ENCODE measurements at regions not wholly inside any gene's neighbourhood (a gene's known extent, or its start where the extent isn't known, plus 50 kb on each side); places are given as distances from the start of the nearest gene placed in this dataset.

DNA sequence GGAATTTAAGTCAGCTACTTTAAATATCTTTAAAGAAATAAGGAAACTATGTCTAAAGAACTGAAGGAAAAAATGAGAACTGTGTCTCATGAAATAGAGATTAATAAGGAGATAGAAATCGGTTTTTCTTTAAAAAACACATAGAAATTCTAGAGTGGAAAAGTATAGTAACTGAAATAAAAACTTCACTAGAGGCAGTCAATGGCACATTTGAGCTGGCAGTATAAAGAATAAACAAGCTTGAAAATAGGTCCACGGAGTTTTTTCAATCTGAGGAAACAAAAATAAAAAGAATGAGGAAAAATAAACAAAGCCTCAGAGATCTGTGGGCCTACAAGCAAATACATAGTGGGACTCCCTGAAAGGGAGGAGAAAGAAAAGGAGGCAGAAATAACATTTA is 127.5 kb downstream of the TWIST2 start:
- Histone ChIP-seq H3K27ac (ENCODE audit: low read depth, low read length) (no peak overlapping the region), H4K20me1 (ENCODE audit: low read depth, low read length) (no peaks in the 10 kb centered on the region), H3K9me2 (replicated peaks; ENCODE audit: insufficient read depth, low read length) (no peaks in the 10 kb centered on the region), H3F3A (ENCODE audit: insufficient read depth) (no peaks in the 10 kb centered on the region), H3K4me3 (ENCODE audit: insufficient read depth, low read length, poor library complexity, severe bottlenecking) (no peak overlapping the region), H3K9me3 (ENCODE audit: insufficient read depth, low read length) (no peaks in the 10 kb centered on the region), H3K79me2 (ENCODE audit: insufficient read depth, low read length) (no peaks in the 10 kb centered on the region), H3K36me3 (ENCODE audit: low read length) (no peaks in the 10 kb centered on the region), H3K4me2 (ENCODE audit: low read depth, low read length, poor library complexity, severe bottlenecking) (no peak overlapping the region), H2AFZ (ENCODE audit: low read depth, low read length, severe bottlenecking) (no peak overlapping the region), H3K9ac (ENCODE audit: low read length) (no peak overlapping the region), H3K27me3 (ENCODE audit: low read length) (no peaks in the 10 kb centered on the region)
- no peak for TF ChIP-seq EZH2phosphoT487 (conservative IDR thresholded peaks at IDR 0.05; ENCODE audit: low read length)
- TF ChIP-seq, protein P1, sequence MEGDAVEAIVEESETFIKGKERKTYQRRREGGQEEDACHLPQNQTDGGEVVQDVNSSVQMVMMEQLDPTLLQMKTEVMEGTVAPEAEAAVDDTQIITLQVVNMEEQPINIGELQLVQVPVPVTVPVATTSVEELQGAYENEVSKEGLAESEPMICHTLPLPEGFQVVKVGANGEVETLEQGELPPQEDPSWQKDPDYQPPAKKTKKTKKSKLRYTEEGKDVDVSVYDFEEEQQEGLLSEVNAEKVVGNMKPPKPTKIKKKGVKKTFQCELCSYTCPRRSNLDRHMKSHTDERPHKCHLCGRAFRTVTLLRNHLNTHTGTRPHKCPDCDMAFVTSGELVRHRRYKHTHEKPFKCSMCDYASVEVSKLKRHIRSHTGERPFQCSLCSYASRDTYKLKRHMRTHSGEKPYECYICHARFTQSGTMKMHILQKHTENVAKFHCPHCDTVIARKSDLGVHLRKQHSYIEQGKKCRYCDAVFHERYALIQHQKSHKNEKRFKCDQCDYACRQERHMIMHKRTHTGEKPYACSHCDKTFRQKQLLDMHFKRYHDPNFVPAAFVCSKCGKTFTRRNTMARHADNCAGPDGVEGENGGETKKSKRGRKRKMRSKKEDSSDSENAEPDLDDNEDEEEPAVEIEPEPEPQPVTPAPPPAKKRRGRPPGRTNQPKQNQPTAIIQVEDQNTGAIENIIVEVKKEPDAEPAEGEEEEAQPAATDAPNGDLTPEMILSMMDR (IDR thresholded peaks at IDR 0.05; ENCODE audit: insufficient read depth, low read length, poor library complexity, severe bottlenecking), result no peak

DNA sequence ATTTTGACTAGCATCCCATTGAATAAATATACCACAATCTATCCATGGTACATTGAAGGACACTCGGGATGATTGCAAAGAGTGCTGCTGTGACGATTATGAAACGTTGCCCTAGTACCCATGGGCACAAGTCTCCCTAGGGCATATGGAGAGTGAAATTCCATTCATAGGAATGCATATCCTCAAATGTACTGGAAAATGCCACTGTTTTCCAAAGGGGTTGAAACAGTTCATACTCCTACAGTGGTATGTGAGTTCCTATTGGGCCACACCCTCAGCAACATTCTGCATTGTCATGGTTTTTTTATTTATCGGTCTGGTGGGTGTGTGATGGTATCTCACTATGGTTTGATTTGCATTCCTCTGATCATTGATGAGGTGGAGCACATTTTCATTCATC is 130.6 kb downstream of the TWIST2 start:
- H3K27me3 ChIP-seq (ENCODE audit: low read length), result no peaks in the 10 kb centered on the region
- H2AFZ ChIP-seq (ENCODE audit: low read depth, low read length, severe bottlenecking), result no peak overlapping the region
- no peaks in the 10 kb centered on the region for H3K79me2 ChIP-seq (ENCODE audit: insufficient read depth, low read length)
- H3K27ac ChIP-seq (ENCODE audit: low read depth, low read length), result no peak overlapping the region
- H3K9me2 ChIP-seq (replicated peaks; ENCODE audit: insufficient read depth, low read length), result no peaks in the 10 kb centered on the region
- no peak overlapping the region for H3K4me3 ChIP-seq (ENCODE audit: insufficient read depth, low read length, poor library complexity, severe bottlenecking)
- H3K9ac ChIP-seq (ENCODE audit: low read length), result no peak overlapping the region
- no peaks in the 10 kb centered on the region for H3F3A ChIP-seq (ENCODE audit: insufficient read depth)
- no peaks in the 10 kb centered on the region for H3K9me3 ChIP-seq (ENCODE audit: insufficient read depth, low read length)
- TF ChIP-seq, protein P1 (IDR thresholded peaks at IDR 0.05; ENCODE audit: insufficient read depth, low read length, poor library complexity, severe bottlenecking), result no peak
- TF ChIP-seq EZH2phosphoT487 (conservative IDR thresholded peaks at IDR 0.05; ENCODE audit: low read length), result no peak
- H3K4me2 ChIP-seq (ENCODE audit: low read depth, low read length, poor library complexity, severe bottlenecking), result no peak overlapping the region
- H3K36me3 ChIP-seq (ENCODE audit: low read length), result no peaks in the 10 kb centered on the region
- H4K20me1 ChIP-seq (ENCODE audit: low read depth, low read length), result no peaks in the 10 kb centered on the region

DNA sequence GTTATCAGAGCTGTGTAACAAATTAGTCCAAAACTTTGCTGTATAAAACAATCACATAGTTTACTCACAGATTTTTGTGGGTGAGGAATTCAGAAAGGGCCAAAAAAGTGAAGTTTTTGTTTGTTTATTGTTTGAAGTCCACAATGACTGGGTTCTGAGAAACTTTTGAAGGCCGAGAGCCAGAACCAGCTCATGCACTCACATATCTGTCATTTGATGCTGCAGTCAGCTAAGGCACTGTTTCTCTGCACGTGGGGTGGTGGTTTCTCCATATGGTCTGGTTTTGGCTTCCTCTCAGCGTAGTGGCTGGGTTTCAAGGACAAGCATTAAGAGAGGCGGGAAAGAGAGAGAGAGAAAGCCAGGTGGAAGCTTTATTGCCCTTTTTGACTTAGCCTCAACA is 131.8 kb downstream of the TWIST2 start:
- no peak overlapping the region for H3K27ac ChIP-seq (ENCODE audit: low read depth, low read length)
- no peaks in the 10 kb centered on the region for H3K27me3 ChIP-seq (ENCODE audit: low read length)
- no peaks in the 10 kb centered on the region for H3K79me2 ChIP-seq (ENCODE audit: insufficient read depth, low read length)
- TF ChIP-seq, protein P1 (IDR thresholded peaks at IDR 0.05; ENCODE audit: insufficient read depth, low read length, poor library complexity, severe bottlenecking), result no peak
- TF ChIP-seq EZH2phosphoT487 (conservative IDR thresholded peaks at IDR 0.05; ENCODE audit: low read length), result no peak
- H4K20me1 ChIP-seq (ENCODE audit: low read depth, low read length), result no peaks in the 10 kb centered on the region
- H3F3A ChIP-seq (ENCODE audit: insufficient read depth), result no peaks in the 10 kb centered on the region
- H3K9me2 ChIP-seq (replicated peaks; ENCODE audit: insufficient read depth, low read length), result no peaks in the 10 kb centered on the region
- no peak overlapping the region for H3K9ac ChIP-seq (ENCODE audit: low read length)
- H3K4me3 ChIP-seq (ENCODE audit: insufficient read depth, low read length, poor library complexity, severe bottlenecking), result no peak overlapping the region
- H2AFZ ChIP-seq (ENCODE audit: low read depth, low read length, severe bottlenecking), result no peak overlapping the region
- no peak overlapping the region for H3K4me2 ChIP-seq (ENCODE audit: low read depth, low read length, poor library complexity, severe bottlenecking)
- no peaks in the 10 kb centered on the region for H3K9me3 ChIP-seq (ENCODE audit: insufficient read depth, low read length)
- H3K36me3 ChIP-seq (ENCODE audit: low read length), result no peaks in the 10 kb centered on the region

All from SU-DHL-6 (cell line).